ENCODE measurements at regions not wholly inside any gene's neighbourhood (a gene's known extent, or its start where the extent isn't known, plus 50 kb on each side); places are given as distances from the start of the nearest gene placed in this dataset.

GRCh38 chr2:122445003-122445402 is 689.6 kb downstream of the TSN start:
- TF ChIP-seq REST (IDR thresholded peaks at IDR 0.05; ENCODE audit: insufficient read depth in 1 of 2, low read depth in 2 of 2, low read length in 2 of 2) = no peak
- TF ChIP-seq TAF1 (IDR thresholded peaks at IDR 0.05; ENCODE audit: borderline replicate concordance, insufficient read depth, low read length) = no peak
- TF ChIP-seq POLR2AphosphoS5 (IDR thresholded peaks at IDR 0.05; ENCODE audit: low read depth, low read length) = no peak
- TF ChIP-seq FOXP2 (optimal IDR thresholded peaks at IDR 0.05; ENCODE audit: borderline replicate concordance, extremely low read depth, extremely low read length, insufficient read depth) = no peak

All from PFSK-1 (cell line).